NB4 (cell line): ENCODE measurements at regions not wholly inside any gene's neighbourhood (a gene's known extent, or its start where the extent isn't known, plus 50 kb on each side); places are given as distances from the start of the nearest gene placed in this dataset.

Experiments used
- CTCF ChIP-seq: IDR thresholded peaks from one replicate; pipeline ENCODE4 v1.5.1; 2012; ENCODE audit warnings: low read depth, low read length
- MAX ChIP-seq: IDR thresholded peaks from 2 replicates; pipeline ENCODE4 v1.6.1; 2011; ENCODE audit warnings: low read depth, low read length
- POLR2A ChIP-seq: IDR thresholded peaks from 2 replicates; pipeline ENCODE4 v1.6.1; 2011; ENCODE audit warnings: mild to moderate bottlenecking; ENCODE audit not compliant: insufficient read length; ENCODE audit errors: extremely low read depth

- no peak for TF ChIP-seq CTCF
- no peak for TF ChIP-seq POLR2A
- TF ChIP-seq MAX, result no peak
Observed at GRCh38 chr3:168342946-168343850, 247.5 kb upstream of the GOLIM4 start.
